WTC11 (cell line): ENCODE measurements at regions not wholly inside any gene's neighbourhood (a gene's known extent, or its start where the extent isn't known, plus 50 kb on each side); places are given as distances from the start of the nearest gene placed in this dataset.
A peak's percentile ranks its signal among the peaks of the same experiment; 100 is the strongest.

Experiments
- ATAC-seq: fragments of 200-7000 bp; cut with Tn5 transposase; 2 replicates; pipeline ENCODE4 v1.10.0; 2021; ENCODE audit warnings: mild to moderate bottlenecking, moderate library complexity
- CTCF ChIA-PET: fragments of 300-600 bp; sonication (Branson Sonifier 250); formaldehyde crosslinking; loops from one replicate; lab custom pipeline; 2021; ENCODE audit warnings: antibody characterized with exemption; lab: Charles Lee
- POLR2A ChIA-PET: fragments of 350-600 bp; sonication (Branson Sonifier 250); formaldehyde crosslinking; loops from one replicate; lab custom pipeline; 2021; ENCODE audit warnings: antibody characterized with exemption; lab: Charles Lee
- DNase-seq: peaks from one replicate; pipeline ENCODE4 v3.0.0; 2021; ENCODE audit warnings: low spot score
- H3K27ac Mint-ChIP-seq: 2 replicates; pipeline ENCODE4 v1.8.0; 2021; ENCODE audit warnings: mixed read lengths
- H3K27me3 Mint-ChIP-seq: 2 replicates; pipeline ENCODE4 v1.8.0; 2021; ENCODE audit warnings: low read depth, mild to moderate bottlenecking, moderate library complexity, mixed read lengths
- H3K36me3 Mint-ChIP-seq: 2 replicates; pipeline ENCODE4 v1.8.0; 2021; ENCODE audit warnings: mixed read lengths
- H3K4me1 Mint-ChIP-seq: 2 replicates; pipeline ENCODE4 v1.8.0; 2022; ENCODE audit warnings: mixed read lengths
- H3K4me3 Mint-ChIP-seq: 2 replicates; pipeline ENCODE4 v1.8.0; 2021; ENCODE audit warnings: mild to moderate bottlenecking, moderate library complexity, mixed read lengths
- H3K9me3 Mint-ChIP-seq: 2 replicates; pipeline ENCODE4 v1.8.0; 2021; ENCODE audit warnings: mixed read lengths
- AFF4 ChIP-seq: sonication (generic); formaldehyde crosslinking; IDR thresholded peaks from 2 replicates; pipeline ENCODE4 v1.8.1; 2023; ENCODE audit warnings: mild to moderate bottlenecking, missing genetic modification reagents, borderline replicate concordance
- AR ChIP-seq: fragments of 250-450 bp; sonication (Bioruptor Pico); IDR thresholded peaks from 2 replicates; pipeline ENCODE4 v1.9.0; 2021; ENCODE audit warnings: mild to moderate bottlenecking
- ATF1 ChIP-seq: sonication (generic); formaldehyde crosslinking; IDR thresholded peaks from 2 replicates; pipeline ENCODE4 v1.8.1; 2023; ENCODE audit warnings: mild to moderate bottlenecking, moderate library complexity, missing genetic modification reagents
- ATF6 ChIP-seq: sonication (generic); formaldehyde crosslinking; IDR thresholded peaks from 2 replicates; pipeline ENCODE4 v1.8.1; 2023; ENCODE audit warnings: mild to moderate bottlenecking, missing genetic modification reagents
- ETV6 ChIP-seq: sonication (generic); formaldehyde crosslinking; IDR thresholded peaks from 2 replicates; pipeline ENCODE4 v1.8.1; 2022; ENCODE audit warnings: mild to moderate bottlenecking, missing genetic modification reagents
- MXD4 ChIP-seq: fragments of 250-450 bp; sonication (Bioruptor Pico); IDR thresholded peaks from 2 replicates; pipeline ENCODE4 v1.8.0; 2021; ENCODE audit warnings: mild to moderate bottlenecking, moderate library complexity, borderline replicate concordance
- PRDM15 ChIP-seq: sonication (generic); formaldehyde crosslinking; IDR thresholded peaks from 2 replicates; pipeline ENCODE4 v1.8.0; 2022; ENCODE audit warnings: missing genetic modification reagents
- SMAD3 ChIP-seq: sonication (generic); formaldehyde crosslinking; IDR thresholded peaks from 2 replicates; pipeline ENCODE4 v1.8.0; 2022; ENCODE audit warnings: missing genetic modification reagents, mild to moderate bottlenecking, borderline replicate concordance
- SMAD4 ChIP-seq: sonication (generic); formaldehyde crosslinking; IDR thresholded peaks from 2 replicates; pipeline ENCODE4 v1.8.0; 2022; ENCODE audit warnings: mild to moderate bottlenecking, missing genetic modification reagents
- TCF7 ChIP-seq: sonication (generic); formaldehyde crosslinking; IDR thresholded peaks from 2 replicates; pipeline ENCODE4 v1.8.0; 2022; ENCODE audit warnings: mild to moderate bottlenecking, low read depth, missing genetic modification reagents, moderate library complexity
- TEAD1 ChIP-seq: sonication (generic); formaldehyde crosslinking; IDR thresholded peaks from 2 replicates; pipeline ENCODE4 v1.8.0; 2022; ENCODE audit warnings: mild to moderate bottlenecking, missing genetic modification reagents
- ZBTB21 ChIP-seq: sonication (generic); formaldehyde crosslinking; IDR thresholded peaks from 2 replicates; pipeline ENCODE4 v1.8.1; 2023; ENCODE audit warnings: mild to moderate bottlenecking, missing genetic modification reagents, borderline replicate concordance
- ZNF219 ChIP-seq: sonication (generic); formaldehyde crosslinking; IDR thresholded peaks from 2 replicates; pipeline ENCODE4 v1.8.0; 2023; ENCODE audit warnings: missing genetic modification reagents, mild to moderate bottlenecking, borderline replicate concordance
- ZNF263 ChIP-seq: sonication (generic); formaldehyde crosslinking; IDR thresholded peaks from 2 replicates; pipeline ENCODE4 v1.8.1; 2022; ENCODE audit warnings: low read depth, mild to moderate bottlenecking, moderate library complexity, missing genetic modification reagents
- ZNF396 ChIP-seq: fragments of 250-450 bp; sonication (Bioruptor Pico); IDR thresholded peaks from 2 replicates; pipeline ENCODE4 v1.8.0; 2021; ENCODE audit warnings: mild to moderate bottlenecking, moderate library complexity, borderline replicate concordance

GRCh38 chr11:28833670-28834069, 725.5 kb downstream of the METTL15 start:
- POLR2A ChIA-PET = no interaction called here
- H3K27me3 Mint-ChIP-seq = no peaks in the 10 kb centered on the region
- no peak for TF ChIP-seq TCF7
- TF ChIP-seq ETV6 (CRISPR knock-in tag) = no peak
- no peak for TF ChIP-seq MXD4 (CRISPR knock-in tag)
- TF ChIP-seq AFF4 (CRISPR knock-in tag) = no peak
- no peak for TF ChIP-seq ZBTB21
- TF ChIP-seq ZNF263 = no peak
- TF ChIP-seq PRDM15 (CRISPR knock-in tag) = no peak
- TF ChIP-seq ATF6 (CRISPR knock-in tag) = no peak
- TF ChIP-seq ZNF396 (CRISPR knock-in tag) = no peak
- no peak for TF ChIP-seq ATF1 (CRISPR knock-in tag)
- TF ChIP-seq SMAD3 = no peak
- no peak for TF ChIP-seq SMAD4 (CRISPR knock-in tag)
- TF ChIP-seq AR (CRISPR knock-in tag) = no peak
- ATAC-seq = peak; percentile 28; the same call in 1 of the 2 replicates
- H3K4me3 Mint-ChIP-seq = no peak overlapping the region
- H3K36me3 Mint-ChIP-seq = no peaks in the 10 kb centered on the region
- DNase-seq = no peak
- no peaks in the 10 kb centered on the region for H3K9me3 Mint-ChIP-seq
- CTCF ChIA-PET = no interaction called here
- H3K27ac Mint-ChIP-seq = peak overlapping the region; percentile 55
- peaks cover 48% of the 10 kb centered on the region for H3K4me1 Mint-ChIP-seq

- Mint-ChIP-seq H3K4me3 (no peak overlapping the region), H3K9me3 (no peaks in the 10 kb centered on the region), H3K36me3 (no peaks in the 10 kb centered on the region), H3K27me3 (no peaks in the 10 kb centered on the region), H3K4me1 (peaks cover 52% of the 10 kb centered on the region), H3K27ac (peak overlapping the region; percentile 87; the same call in 1 of the 2 replicates)
- no peak for ATAC-seq
- DNase-seq = no peak
- CTCF ChIA-PET = no interaction called here
- TF ChIP-seq ZNF219 (CRISPR knock-in tag) = no peak
- TF ChIP-seq TEAD1 (CRISPR knock-in tag) = no peak
- POLR2A ChIA-PET = no interaction called here
Measured at GRCh38 chr11:28833169-28833568, 725.0 kb downstream of the METTL15 start.
